T-helper 2 cell treated with Interferon-gamma antibody and Interleukin-4, amounts not matched to agents 100 ng/mL and 5 ng/mL, for 36 hours (primary cell): ENCODE measurements at regions not wholly inside any gene's neighbourhood (a gene's known extent, or its start where the extent isn't known, plus 50 kb on each side); places are given as distances from the start of the nearest gene placed in this dataset.

ENCODE experiments used
- intact Hi-C: fragments of 100-400 bp; cut with micrococcal nuclease; formaldehyde crosslinking; loops from one replicate; pipeline ENCODE4 v1.15.1; 2023

GRCh38 chr7:106606120-106606519 lies 54.8 kb downstream of the CCDC71L start:
- intact Hi-C loops = no loop called here

- intact Hi-C loops = loop anchor here (2.0 kb wide), 1 partner anchor 56 kb away; the partner anchor contains the start of gene CCDC71L
Observed at GRCh38 chr7:106604971-106605370, 56.0 kb downstream of the CCDC71L start.

- intact Hi-C loops = loop anchor here (2.0 kb wide), 1 partner anchor 56 kb away; the partner anchor contains the start of gene CCDC71L
Observed at GRCh38 chr7:106604303-106604924, 56.5 kb downstream of the CCDC71L start.

GRCh38 chr7:106603346-106603745 lies 57.6 kb downstream of the CCDC71L start:
- intact Hi-C loops = no loop called here

- intact Hi-C loops = no loop called here
Observed at GRCh38 chr7:106602062-106602461, 58.9 kb downstream of the CCDC71L start.

GRCh38 chr7:106600569-106601373 lies 60.2 kb downstream of the CCDC71L start:
- intact Hi-C loops = no loop called here

- intact Hi-C loops = loop anchor here (2.0 to 10.0 kb wide), 2 partner anchors 55 to 315 kb away; partner anchors contain the start of gene NAMPT
Observed at GRCh38 chr7:106599343-106599698, 61.6 kb downstream of the CCDC71L start.

- intact Hi-C loops = loop anchor here (1.0 to 10.0 kb wide), 4 partner anchors 54 to 569 kb away; partner anchors contain the start of genes NAMPT and SYPL1
Observed at GRCh38 chr7:106598663-106599342, 62.2 kb downstream of the CCDC71L start.

GRCh38 chr7:106597751-106598546 lies 63.0 kb downstream of the CCDC71L start:
- intact Hi-C loops = loop anchor here (1.0 to 10.0 kb wide), 4 partner anchors 53 to 570 kb away; partner anchors contain the start of genes NAMPT and SYPL1

GRCh38 chr7:106597014-106597413 lies 63.9 kb downstream of the CCDC71L start:
- intact Hi-C loops = loop anchor here (10.0 kb wide), 1 partner anchor 52 kb away; no protein-coding TSS in a partner anchor

- intact Hi-C loops = loop anchor here (10.0 kb wide), 1 partner anchor 51 kb away; no protein-coding TSS in a partner anchor
Observed at GRCh38 chr7:106595922-106596321, 65.0 kb downstream of the CCDC71L start.

- intact Hi-C loops = loop anchor here (10.0 kb wide), 1 partner anchor 48 kb away; no protein-coding TSS in a partner anchor
Observed at GRCh38 chr7:106593028-106593417, 67.9 kb downstream of the CCDC71L start.

GRCh38 chr7:106592282-106593027 lies 68.5 kb downstream of the CCDC71L start:
- intact Hi-C loops = loop anchor here (10.0 kb wide), 1 partner anchor 48 kb away; no protein-coding TSS in a partner anchor

- intact Hi-C loops = loop anchor here (10.0 kb wide), 1 partner anchor 46 kb away; no protein-coding TSS in a partner anchor
Observed at GRCh38 chr7:106591146-106591545, 69.8 kb downstream of the CCDC71L start.

GRCh38 chr7:106590209-106590816 lies 70.6 kb downstream of the CCDC71L start:
- intact Hi-C loops = loop anchor here (10.0 kb wide), 1 partner anchor 46 kb away; no protein-coding TSS in a partner anchor

GRCh38 chr7:106589198-106589879 lies 71.6 kb downstream of the CCDC71L start:
- intact Hi-C loops = no loop called here

GRCh38 chr7:106588422-106589197 lies 72.3 kb downstream of the CCDC71L start:
- intact Hi-C loops = no loop called here
